BJ (cell line): ENCODE measurements at regions not wholly inside any gene's neighbourhood (a gene's known extent, or its start where the extent isn't known, plus 50 kb on each side); places are given as distances from the start of the nearest gene placed in this dataset.

ENCODE experiments used
- CTCF ChIA-PET: fragments of 350-600 bp; formaldehyde crosslinking; extraction: SDS; loops from one replicate; lab custom pipeline; 2021; ENCODE audit warnings: antibody characterized with exemption, inconsistent platforms; lab: Yijun Ruan, JAX
- POLR2A ChIA-PET: fragments of 300-600 bp; sonication (Branson Sonifier 250); formaldehyde crosslinking; extraction: SDS; loops from one replicate; lab custom pipeline; 2021; ENCODE audit warnings: antibody characterized with exemption; lab: Charles Lee
- DNase-seq: peaks from one replicate; pipeline ENCODE4 v3.0.0-alpha.2; 2011; ENCODE audit warnings: low read depth
- H3K27me3 ChIP-seq: 2 replicates; pipeline ENCODE4 v1.6.0; 2011; ENCODE audit warnings: low read length; ENCODE audit not compliant: control insufficient read depth, insufficient read depth
- H3K36me3 ChIP-seq: 2 replicates; pipeline ENCODE4 v1.5.1; 2011; ENCODE audit warnings: low read length; ENCODE audit not compliant: control insufficient read depth, insufficient read depth
- H3K4me3 ChIP-seq: 2 replicates; pipeline ENCODE4 v1.5.1; 2011; ENCODE audit warnings: low read depth, mild to moderate bottlenecking, control low read depth, low read length
- TF ChIP-seq, protein P1 (sequence below): IDR thresholded peaks from 2 replicates; pipeline ENCODE4 v1.5.1; 2011; ENCODE audit warnings: low read depth, mild to moderate bottlenecking, control low read depth, inconsistent platforms, low read length, moderate library complexity; ENCODE audit not compliant: insufficient read depth

DNA sequence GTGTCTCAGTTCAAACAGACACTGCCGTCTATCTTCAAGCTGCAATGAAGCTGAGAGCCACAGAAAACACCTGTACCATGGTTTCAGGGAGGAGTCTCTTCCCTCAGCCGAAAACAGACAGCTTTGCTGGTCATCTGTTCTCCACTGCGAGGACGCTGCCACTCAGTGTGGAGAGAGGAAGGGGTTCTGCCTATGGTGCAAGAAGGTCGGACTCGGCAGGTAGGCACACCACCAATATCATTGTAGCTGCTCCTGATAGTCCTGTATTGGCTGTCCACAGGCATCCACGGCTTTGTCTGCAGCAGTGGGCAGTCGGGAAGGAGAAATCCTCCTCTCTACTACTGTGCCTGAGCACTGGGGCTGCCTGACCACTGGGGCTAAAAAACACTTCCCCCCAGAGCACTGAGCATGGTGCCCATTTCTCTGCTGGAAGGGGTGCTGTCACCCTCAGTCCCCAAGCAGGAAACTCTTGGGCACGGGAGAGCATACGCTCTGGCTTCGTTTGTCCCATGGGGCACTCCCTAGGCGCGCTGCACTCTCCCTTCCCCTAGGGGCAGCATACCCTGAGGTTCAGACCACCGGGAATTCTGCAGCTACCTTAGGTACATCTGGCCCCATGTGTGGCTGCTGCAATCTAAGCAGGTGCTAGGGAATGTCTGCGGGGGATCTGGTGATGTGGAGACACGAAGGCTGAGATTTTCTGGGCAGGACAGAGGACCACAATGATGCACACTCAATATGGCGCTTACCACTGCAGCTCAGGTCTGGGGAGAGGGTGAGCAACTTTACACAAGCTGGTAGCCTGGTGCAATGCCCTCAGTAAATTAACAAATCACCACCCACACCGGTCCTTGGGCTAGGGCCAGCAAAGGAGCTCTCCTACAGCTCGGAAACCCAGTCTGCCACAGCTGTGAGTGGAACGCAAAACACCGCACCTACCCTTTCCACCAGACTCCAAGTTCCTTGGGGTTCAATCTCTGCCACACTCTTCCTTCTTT lies 880.9 kb upstream of the SEMA6A start:
- Histone ChIP-seq H3K4me3 (no peak overlapping the region), H3K36me3 (no peaks in the 10 kb centered on the region), H3K27me3 (no peaks in the 10 kb centered on the region)
- CTCF ChIA-PET: interaction anchor here (0.5 to 3.1 kb wide), 17 partner anchors 8 to 1337 kb away, joined by 3 to 24 read pairs (median 4); no protein-coding TSS in a partner anchor
- TF ChIP-seq, protein P1, sequence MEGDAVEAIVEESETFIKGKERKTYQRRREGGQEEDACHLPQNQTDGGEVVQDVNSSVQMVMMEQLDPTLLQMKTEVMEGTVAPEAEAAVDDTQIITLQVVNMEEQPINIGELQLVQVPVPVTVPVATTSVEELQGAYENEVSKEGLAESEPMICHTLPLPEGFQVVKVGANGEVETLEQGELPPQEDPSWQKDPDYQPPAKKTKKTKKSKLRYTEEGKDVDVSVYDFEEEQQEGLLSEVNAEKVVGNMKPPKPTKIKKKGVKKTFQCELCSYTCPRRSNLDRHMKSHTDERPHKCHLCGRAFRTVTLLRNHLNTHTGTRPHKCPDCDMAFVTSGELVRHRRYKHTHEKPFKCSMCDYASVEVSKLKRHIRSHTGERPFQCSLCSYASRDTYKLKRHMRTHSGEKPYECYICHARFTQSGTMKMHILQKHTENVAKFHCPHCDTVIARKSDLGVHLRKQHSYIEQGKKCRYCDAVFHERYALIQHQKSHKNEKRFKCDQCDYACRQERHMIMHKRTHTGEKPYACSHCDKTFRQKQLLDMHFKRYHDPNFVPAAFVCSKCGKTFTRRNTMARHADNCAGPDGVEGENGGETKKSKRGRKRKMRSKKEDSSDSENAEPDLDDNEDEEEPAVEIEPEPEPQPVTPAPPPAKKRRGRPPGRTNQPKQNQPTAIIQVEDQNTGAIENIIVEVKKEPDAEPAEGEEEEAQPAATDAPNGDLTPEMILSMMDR: peak; percentile 22; the same call in 1 of the 2 replicates
- DNase-seq: no peak
- POLR2A ChIA-PET: no interaction called here

DNA sequence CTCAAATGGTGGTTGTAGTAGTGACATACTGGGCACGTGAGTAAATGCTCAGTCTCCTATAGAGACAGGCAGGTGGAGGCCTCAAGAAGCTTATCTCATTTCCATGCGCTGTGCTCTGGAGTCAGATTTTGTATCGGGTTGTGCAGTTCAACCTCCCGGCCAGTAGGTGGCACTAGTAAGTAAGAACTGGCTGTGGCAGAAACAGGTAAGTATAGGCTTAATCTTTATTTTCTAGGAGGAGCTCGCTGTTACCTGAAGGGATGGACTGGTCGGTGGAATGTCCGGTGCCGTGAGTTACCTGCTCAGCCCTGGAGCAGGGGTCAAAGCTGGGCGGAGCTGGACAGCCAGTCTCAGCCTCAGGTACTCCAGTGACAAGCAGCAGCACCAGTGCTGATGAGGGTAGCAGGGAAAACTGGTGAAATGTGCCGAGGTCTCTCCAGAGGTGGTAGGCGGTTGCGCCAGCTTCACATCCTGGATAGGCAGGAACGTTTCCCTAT lies 880.1 kb upstream of the SEMA6A start:
- H3K27me3 ChIP-seq: no peaks in the 10 kb centered on the region
- no peak for DNase-seq
- no peak overlapping the region for H3K4me3 ChIP-seq
- ChIA-PET POLR2A (no interaction called here), CTCF (interaction anchor here (0.5 to 3.1 kb wide), 16 partner anchors 8 to 1338 kb away, joined by 3 to 24 read pairs (median 4); no protein-coding TSS in a partner anchor)
- TF ChIP-seq, protein P1: peak; percentile 73
- H3K36me3 ChIP-seq: no peaks in the 10 kb centered on the region

DNA sequence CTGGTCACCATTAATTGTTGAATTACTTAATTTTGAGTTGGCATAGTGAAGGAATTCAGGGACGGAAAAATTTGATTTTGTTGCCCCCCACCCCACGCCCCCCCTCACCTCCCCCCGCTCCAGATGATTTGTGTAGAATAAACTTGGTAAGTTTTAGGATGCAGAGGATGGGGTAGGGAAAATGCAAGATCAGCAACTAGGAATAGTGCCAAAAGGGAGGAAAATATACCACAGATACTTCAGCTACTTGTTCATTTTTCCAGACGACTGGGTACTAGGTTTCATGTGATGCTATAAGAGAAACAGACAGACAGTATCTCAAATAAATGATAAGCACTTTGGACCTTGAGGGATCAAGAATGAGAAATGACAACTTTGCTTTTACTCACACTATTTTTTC lies 862.2 kb upstream of the SEMA6A start:
- ChIA-PET POLR2A (no interaction called here), CTCF (no interaction called here)
- no peaks in the 10 kb centered on the region for H3K27me3 ChIP-seq

DNA sequence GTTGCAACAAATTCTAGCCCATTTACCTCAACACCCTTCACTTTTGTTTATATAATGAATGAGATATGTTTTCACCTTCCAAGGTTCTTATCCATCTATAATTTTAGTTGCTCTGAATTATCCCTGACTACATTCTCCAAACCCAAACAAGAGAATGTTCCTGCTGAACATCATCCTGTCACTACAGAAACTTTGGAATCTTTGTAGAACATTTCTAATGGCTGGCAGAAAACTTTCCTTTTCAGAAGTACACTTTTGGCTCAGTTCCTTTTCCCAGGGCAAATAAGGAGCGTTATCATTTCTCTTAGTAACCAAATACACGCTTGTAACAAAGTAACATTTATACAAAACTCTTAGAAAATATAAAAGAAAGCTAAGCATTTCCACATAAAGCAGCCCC lies 860.6 kb upstream of the SEMA6A start:
- DNase-seq: no peak
- ChIA-PET POLR2A (no interaction called here), CTCF (no interaction called here)
- H3K36me3 ChIP-seq: no peaks in the 10 kb centered on the region
- TF ChIP-seq, protein P1: no peak
- no peak overlapping the region for H3K4me3 ChIP-seq
- H3K27me3 ChIP-seq: no peaks in the 10 kb centered on the region

More for the DNA sequence above, 862.2 kb upstream of the SEMA6A start:
- no peak overlapping the region for H3K4me3 ChIP-seq
- no peak for DNase-seq
- TF ChIP-seq, protein P1: no peak
- H3K36me3 ChIP-seq: no peaks in the 10 kb centered on the region

DNA sequence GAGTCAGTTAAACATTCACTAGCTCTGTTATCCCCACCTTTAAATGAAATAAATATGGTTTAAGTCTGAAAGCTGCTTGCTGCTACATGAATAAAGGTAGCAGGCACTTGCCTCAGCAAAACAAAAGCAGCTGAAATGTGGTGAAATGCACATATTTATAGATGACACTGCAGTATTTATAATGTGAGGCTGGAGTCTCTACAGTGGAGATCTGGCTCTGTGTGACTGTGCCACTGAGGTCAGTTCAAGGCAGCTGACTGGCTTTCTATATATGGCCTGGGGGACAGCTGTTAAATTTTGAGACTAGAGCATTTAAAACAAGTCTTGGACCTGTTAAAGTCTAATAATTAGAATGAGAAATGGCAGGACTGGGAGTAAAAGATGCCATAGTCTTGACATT lies 859.6 kb upstream of the SEMA6A start:
- Histone ChIP-seq H3K4me3 (no peak overlapping the region), H3K27me3 (no peaks in the 10 kb centered on the region), H3K36me3 (no peaks in the 10 kb centered on the region)
- CTCF ChIA-PET: no interaction called here
- POLR2A ChIA-PET: no interaction called here
- TF ChIP-seq, protein P1: no peak
- DNase-seq: no peak
